HTR-8/SVneo (cell line): ENCODE measurements at regions not wholly inside any gene's neighbourhood (a gene's known extent, or its start where the extent isn't known, plus 50 kb on each side); places are given as distances from the start of the nearest gene placed in this dataset.

Experiments
- DNase-seq: peaks from one replicate; pipeline ENCODE4 v3.0.0; 2011; ENCODE audit warnings: low spot score, mixed read lengths; ENCODE audit not compliant: insufficient read length
- FAIRE-seq: peaks from 2 replicates; lab custom pipeline; 2011; peaks lifted over from hg19 to GRCh38; lab: Jason Lieb, UNC

GRCh38 chr1:232201024-232201423, 428.9 kb downstream of the SIPA1L2 start:
- DNase-seq (no peak), FAIRE-seq (no peak)

GRCh38 chr1:232196042-232196441, 433.9 kb downstream of the SIPA1L2 start:
- FAIRE-seq (peak; percentile 9), DNase-seq (no peak)

- no peak for DNase-seq
- FAIRE-seq: no peak
Observed at GRCh38 chr1:232194424-232194823, 435.5 kb downstream of the SIPA1L2 start.

GRCh38 chr1:232193451-232193783, 436.5 kb downstream of the SIPA1L2 start:
- no peak for FAIRE-seq
- DNase-seq: no peak

GRCh38 chr1:232192781-232193450, 437.0 kb downstream of the SIPA1L2 start:
- FAIRE-seq (peak; percentile 31), DNase-seq (no peak)

- no peak for FAIRE-seq
- DNase-seq: no peak
Observed at GRCh38 chr1:232191560-232191959, 438.4 kb downstream of the SIPA1L2 start.

- no peak for FAIRE-seq
- no peak for DNase-seq
Observed at GRCh38 chr1:232188318-232188717, 441.6 kb downstream of the SIPA1L2 start.

GRCh38 chr1:232186931-232187330, 443.0 kb downstream of the SIPA1L2 start:
- no peak for FAIRE-seq
- DNase-seq: peak; percentile 60

- DNase-seq: no peak
- FAIRE-seq: peak; percentile 26
Observed at GRCh38 chr1:232184561-232185530, 445.1 kb downstream of the SIPA1L2 start.

- FAIRE-seq (no peak), DNase-seq (no peak)
Observed at GRCh38 chr1:232183802-232184201, 446.1 kb downstream of the SIPA1L2 start.

GRCh38 chr1:232183266-232183800, 446.6 kb downstream of the SIPA1L2 start:
- no peak for FAIRE-seq
- no peak for DNase-seq

GRCh38 chr1:232182236-232182635, 447.7 kb downstream of the SIPA1L2 start:
- FAIRE-seq: no peak
- DNase-seq: no peak

- DNase-seq (no peak), FAIRE-seq (no peak)
Observed at GRCh38 chr1:232180779-232181136, 449.2 kb downstream of the SIPA1L2 start.

- no peak for FAIRE-seq
- DNase-seq: no peak
Observed at GRCh38 chr1:232179896-232180778, 449.8 kb downstream of the SIPA1L2 start.

GRCh38 chr1:232178191-232178590, 451.7 kb downstream of the SIPA1L2 start:
- no peak for DNase-seq
- no peak for FAIRE-seq

- FAIRE-seq: no peak
- DNase-seq: no peak
Observed at GRCh38 chr1:232177438-232177837, 452.5 kb downstream of the SIPA1L2 start.

- no peak for FAIRE-seq
- DNase-seq: no peak
Observed at GRCh38 chr1:232176222-232176621, 453.7 kb downstream of the SIPA1L2 start.

GRCh38 chr1:232174306-232174705, 455.6 kb downstream of the SIPA1L2 start:
- FAIRE-seq (peak; percentile 62), DNase-seq (no peak)

GRCh38 chr1:232172563-232172962, 457.4 kb downstream of the SIPA1L2 start:
- DNase-seq (no peak), FAIRE-seq (no peak)

- FAIRE-seq (no peak), DNase-seq (no peak)
Observed at GRCh38 chr1:232170909-232171308, 459.0 kb downstream of the SIPA1L2 start.
